ENCODE measurements at regions not wholly inside any gene's neighbourhood (a gene's known extent, or its start where the extent isn't known, plus 50 kb on each side); places are given as distances from the start of the nearest gene placed in this dataset.

GRCh38 chr5:38719916-38720315 is 125.9 kb upstream of the OSMR start:
- no peak for DNase-seq

DNA sequence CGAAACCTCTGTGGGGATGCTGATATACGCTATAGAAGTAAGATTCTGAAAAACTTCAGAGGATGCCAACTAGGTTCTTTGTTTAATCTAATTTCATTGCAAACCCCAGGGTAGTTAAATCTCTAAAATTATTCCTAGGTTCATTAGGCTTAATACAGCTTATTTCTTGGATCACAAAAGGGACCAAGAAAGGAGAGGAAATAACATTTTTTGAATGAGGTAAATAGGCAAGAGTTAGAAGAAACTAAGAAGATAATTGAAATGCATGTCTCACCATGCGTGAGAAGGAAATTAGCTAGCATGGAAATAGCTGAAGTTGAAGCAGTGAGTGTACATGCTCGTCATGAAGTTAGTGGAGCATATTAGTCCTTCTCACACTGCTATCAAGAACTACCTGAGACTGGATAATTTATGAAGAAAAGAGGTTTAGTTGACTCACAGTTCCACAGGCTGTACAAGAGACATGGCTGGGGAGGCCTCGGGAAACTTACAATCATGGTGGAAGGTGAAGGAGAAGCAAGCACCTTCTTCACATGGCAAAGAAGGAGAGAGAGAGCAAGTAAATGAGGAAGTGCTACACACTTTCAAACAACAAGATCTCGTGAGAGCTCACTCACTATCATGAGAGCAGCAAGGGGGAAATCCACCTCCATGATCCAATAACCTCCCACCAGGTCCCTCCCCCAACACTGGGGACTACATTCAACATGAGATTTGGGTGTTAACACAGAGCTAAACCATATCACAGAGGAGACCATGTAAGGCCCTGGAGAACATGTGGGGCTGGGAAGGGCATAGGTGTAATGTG is 125.1 kb upstream of the OSMR start:
- DNase-seq = no peak

- DNase-seq = no peak
Measured at GRCh38 chr5:38722918-38723317, 122.9 kb upstream of the OSMR start.

GRCh38 chr5:38723426-38723825 is 122.4 kb upstream of the OSMR start:
- DNase-seq = no peak

GRCh38 chr5:38724301-38725030 is 121.3 kb upstream of the OSMR start:
- DNase-seq = no peak

GRCh38 chr5:38725371-38725865 is 120.4 kb upstream of the OSMR start:
- no peak for DNase-seq

DNA sequence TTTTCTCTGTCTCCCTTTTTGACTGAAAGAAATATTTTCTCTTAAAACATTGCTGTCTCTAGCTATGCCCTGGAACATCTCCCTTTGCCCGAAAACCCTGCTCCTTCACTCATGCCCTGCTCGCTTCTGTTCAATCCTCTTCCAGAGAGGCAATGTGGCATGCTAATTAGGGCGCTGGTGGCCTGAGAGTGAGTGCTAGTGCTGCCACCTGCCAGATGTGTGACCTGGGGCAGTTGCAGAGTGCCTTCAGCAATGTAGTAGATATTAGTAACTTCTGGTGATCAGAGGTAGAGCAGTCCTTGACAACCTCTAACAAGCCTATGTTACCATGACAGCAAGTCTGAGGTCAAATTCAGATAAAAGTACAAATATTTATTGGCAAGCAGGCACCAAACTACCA is 119.5 kb upstream of the OSMR start:
- DNase-seq = no peak

- DNase-seq = no peak
Measured at GRCh38 chr5:38728029-38728428, 117.8 kb upstream of the OSMR start.

DNA sequence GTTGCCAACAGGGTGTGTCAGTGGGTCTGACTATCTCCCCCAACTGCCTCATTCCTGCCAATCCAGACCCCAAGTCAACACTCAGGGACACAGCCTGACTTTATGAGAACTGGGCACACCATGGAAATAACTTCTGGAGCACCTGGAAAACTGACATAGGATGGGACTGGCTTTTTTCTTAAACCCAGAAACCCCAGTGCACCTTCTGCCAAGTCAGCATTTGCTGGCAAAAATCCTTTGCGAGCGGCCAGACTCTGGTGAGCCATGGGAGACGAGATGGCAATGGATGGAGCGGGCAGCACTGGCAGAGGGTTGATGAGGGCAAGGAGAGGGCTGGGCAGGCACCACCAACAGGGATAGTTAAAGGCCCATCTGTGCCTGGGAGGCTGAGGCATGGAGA is 114.4 kb upstream of the OSMR start:
- DNase-seq = no peak

DNA sequence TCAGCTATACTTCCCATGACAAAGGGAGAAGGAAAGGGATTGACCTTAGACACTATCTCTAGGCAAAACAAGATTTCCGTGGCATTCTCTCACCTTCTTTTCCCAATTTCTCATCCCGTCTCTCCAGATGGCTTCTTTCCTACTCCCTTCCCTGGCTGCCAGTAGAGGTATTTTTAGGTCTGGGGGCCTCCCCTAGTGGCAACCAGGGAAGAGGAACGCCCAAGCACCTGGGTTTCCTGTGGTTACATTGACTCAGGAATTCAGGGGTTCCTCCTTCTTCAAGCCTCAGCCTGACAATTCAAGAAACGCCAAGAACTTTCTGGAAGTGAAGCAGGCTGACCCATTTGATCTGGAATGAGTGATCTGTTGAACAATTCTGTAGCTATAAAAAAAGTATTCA is 111.5 kb upstream of the OSMR start:
- DNase-seq = no peak

DNA sequence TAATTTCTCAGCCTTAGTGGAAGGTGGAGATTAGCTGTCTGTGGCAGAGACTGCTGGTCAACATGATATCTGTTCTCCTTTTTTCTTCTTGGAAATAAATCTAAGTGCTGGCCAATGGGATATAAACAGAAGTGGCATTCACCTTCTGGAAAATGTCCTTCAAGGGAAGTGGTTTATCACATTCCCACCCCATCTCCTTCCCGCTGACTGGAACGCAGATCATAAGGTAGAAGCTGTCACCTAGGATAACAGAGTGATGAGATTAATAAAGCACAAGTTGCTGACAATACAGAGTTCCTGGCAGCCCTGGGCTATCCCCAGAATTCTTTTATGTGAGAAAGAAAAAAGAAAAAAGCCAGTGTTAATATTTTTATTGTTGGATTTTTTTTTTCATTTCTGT is 109.7 kb upstream of the OSMR start:
- DNase-seq = no peak

GRCh38 chr5:38737976-38738375 is 107.8 kb upstream of the OSMR start:
- no peak for DNase-seq

DNA sequence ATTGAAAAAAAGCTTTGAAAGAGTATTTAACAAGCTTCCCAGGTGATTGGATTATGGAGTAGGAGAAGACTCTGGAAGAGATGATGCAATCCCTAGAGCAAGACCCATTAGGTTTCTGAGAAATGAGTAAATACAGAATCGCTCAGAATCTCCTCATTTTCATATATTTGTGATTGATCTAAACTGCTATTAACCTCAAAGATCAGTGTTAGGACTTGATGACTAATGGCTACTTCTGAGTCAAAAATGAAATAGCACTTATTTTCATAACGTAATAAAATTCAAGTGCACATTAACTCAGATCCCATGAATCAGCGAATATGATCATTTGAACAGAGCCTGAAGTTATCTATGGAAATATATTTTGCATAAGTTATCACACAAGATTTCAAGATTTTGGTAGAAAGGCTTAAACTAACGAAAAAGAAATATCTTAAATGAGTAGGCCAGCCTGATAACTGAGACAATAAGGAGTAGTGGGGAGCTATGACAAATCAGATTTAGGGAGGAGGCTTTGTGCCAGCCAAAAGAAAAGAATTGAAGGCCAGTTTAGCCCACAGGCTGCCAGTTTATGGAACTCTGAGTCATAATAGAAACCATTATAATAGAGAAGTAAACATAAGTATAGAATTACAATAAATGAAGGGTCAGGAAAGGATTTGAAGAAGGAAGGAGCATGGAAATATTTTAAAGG is 106.7 kb upstream of the OSMR start:
- no peak for DNase-seq

GRCh38 chr5:38739705-38740045 is 106.1 kb upstream of the OSMR start:
- DNase-seq = no peak

GRCh38 chr5:38742821-38743220 is 103.0 kb upstream of the OSMR start:
- no peak for DNase-seq

GRCh38 chr5:38743562-38743961 is 102.2 kb upstream of the OSMR start:
- no peak for DNase-seq

- DNase-seq = no peak
Measured at GRCh38 chr5:38745836-38746732, 99.7 kb upstream of the OSMR start.

DNA sequence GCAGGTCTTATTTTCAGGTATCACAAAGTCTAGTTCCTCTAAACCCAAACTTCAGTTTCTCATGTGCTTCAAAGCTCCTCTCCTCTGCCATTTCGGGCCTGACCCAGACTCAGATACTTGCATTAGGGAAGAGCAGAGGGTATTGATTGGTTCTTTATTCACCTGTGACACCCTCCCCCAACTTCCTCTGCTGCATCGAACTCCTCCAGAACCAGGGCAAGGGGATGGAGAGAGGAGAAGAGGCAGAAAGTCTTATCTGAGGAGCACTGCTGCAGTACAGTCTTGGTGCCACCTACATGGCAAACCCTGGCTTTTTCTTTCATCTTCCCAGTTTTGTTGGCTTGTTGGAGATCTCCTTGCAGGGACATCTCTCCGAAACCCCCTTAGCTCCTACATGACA is 96.0 kb upstream of the OSMR start:
- DNase-seq = no peak

DNA sequence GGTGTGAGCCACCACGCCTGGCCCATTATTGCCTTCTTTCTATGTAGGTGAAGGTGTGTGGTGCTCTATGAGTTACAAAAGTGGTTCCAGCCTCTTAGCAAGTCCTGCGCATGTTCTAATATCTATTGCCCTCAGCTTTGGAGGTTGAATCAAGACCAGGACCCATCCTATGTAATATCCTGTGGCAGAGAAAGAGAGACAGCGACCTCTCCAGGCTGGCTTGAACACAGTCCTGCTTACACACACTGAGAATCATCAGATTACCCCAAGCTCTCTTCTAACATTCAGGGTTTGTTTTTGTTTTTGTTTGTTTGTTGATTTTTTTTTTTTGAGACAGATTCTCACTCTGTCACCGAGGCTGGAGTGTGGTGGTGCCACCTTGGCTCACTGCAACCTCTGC is 94.7 kb upstream of the OSMR start:
- no peak for DNase-seq

DNA sequence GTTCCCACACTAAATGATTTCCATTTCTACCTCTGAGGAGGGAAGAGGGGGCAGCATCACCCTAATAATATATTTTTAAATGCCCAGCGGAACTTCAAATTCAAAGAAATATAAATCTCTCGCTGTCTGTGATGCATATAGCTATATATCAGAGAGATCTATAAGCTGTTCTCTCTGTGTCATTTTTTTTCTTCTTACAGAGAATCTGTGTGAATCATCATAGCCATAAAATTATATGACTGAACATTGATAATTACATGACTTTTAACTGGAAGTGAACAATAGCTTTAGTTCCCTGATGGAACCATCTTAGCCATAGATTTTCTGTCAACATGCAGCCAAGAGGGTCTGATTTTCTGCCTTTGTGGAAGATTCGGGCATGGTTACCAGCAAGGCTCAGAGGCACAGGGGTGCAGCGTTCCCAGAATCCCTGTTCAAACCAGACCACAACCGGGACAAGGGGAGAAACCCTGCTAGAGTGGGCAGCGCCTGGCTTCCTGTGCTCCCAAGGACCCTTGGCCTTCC is 93.7 kb upstream of the OSMR start:
- no peak for DNase-seq

DNA sequence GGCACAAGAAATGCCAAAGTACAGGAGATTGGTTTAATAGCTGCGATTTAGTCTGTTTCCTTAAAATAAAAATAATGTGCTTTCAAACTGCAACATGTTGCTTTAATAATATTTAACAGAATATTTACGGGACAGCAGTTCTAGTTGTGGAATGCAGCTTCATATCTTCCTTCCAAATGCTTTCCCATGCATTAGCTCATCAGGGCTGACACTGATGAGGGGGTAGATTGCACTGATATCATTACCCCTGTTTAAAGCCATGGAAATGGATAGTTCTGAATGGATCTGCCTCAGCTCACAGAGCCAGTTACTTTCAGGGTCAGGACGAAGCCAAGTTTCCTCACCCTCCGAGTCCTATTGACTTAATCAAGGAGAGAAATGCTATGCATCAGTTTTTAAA is 93.2 kb upstream of the OSMR start:
- no peak for DNase-seq

DNA sequence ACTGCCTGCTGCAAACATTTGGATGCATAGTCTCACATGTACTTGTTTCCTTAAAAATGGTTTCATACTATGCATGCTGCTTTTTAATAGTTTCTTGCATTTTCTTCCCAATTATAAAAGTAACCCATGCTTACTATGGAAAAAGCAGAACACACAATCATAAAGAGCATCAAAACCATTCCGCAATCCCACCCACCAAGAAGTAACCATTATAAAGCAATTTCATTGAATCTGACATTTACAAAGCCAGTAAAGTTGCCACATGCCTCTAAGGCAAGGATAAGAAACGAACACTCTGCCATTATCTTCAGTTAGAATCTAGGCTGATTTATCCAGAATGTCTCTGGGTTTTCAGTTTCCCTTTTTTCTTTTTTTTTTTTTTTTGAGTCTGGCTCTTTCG is 92.7 kb upstream of the OSMR start:
- no peak for DNase-seq

GRCh38 chr5:38753776-38754175 is 92.0 kb upstream of the OSMR start:
- no peak for DNase-seq
